SU-DHL-6 (cell line): ENCODE measurements at regions not wholly inside any gene's neighbourhood (a gene's known extent, or its start where the extent isn't known, plus 50 kb on each side); places are given as distances from the start of the nearest gene placed in this dataset.
"Not testable (repeated sequence)": the region's sequence is repeated elsewhere in the genome, so short reads cannot be mapped to it uniquely, and the experiment has no call there.

Source experiments
- H2AFZ ChIP-seq: fragments of 200-600 bp; sonication (generic); 2 replicates; pipeline ENCODE4 v1.6.1; 2014; ENCODE audit warnings: low read depth, mild to moderate bottlenecking, moderate library complexity, mixed read lengths, antibody characterized with exemption, low read length; ENCODE audit not compliant: severe bottlenecking
- H3F3A ChIP-seq: fragments of 200-600 bp; shearing (Covaris generic); 2 replicates; pipeline ENCODE4 v1.6.0; 2016; ENCODE audit warnings: antibody characterized with exemption, mild to moderate bottlenecking; ENCODE audit not compliant: insufficient read depth
- H3K27ac ChIP-seq: fragments of 200-600 bp; sonication (generic); 2 replicates; pipeline ENCODE4 v1.5.1; 2016; ENCODE audit warnings: low read depth, mild to moderate bottlenecking, low read length, moderate library complexity, mixed read lengths
- H3K27me3 ChIP-seq: fragments of 200-600 bp; sonication (generic), shearing (Covaris generic); 2 replicates; pipeline ENCODE4 v1.6.0; 2014; ENCODE audit warnings: mild to moderate bottlenecking, low read length
- H3K36me3 ChIP-seq: fragments of 200-600 bp; sonication (generic); 2 replicates; pipeline ENCODE4 v1.6.1; 2014; ENCODE audit warnings: mild to moderate bottlenecking, low read length, mixed read lengths
- H3K4me2 ChIP-seq: fragments of 300-600, 200-600 bp; shearing (Covaris generic), sonication (generic); 2 replicates; pipeline ENCODE4 v1.6.0; 2014; ENCODE audit warnings: low read length, low read depth, mild to moderate bottlenecking; ENCODE audit not compliant: poor library complexity, severe bottlenecking
- H3K4me3 ChIP-seq: fragments of 200-600 bp; sonication (generic); 2 replicates; pipeline ENCODE4 v1.5.1; 2014; ENCODE audit warnings: antibody characterized with exemption, low read length, mild to moderate bottlenecking, mixed read lengths; ENCODE audit not compliant: insufficient read depth, poor library complexity, severe bottlenecking
- H3K79me2 ChIP-seq: fragments of 200-600 bp; sonication (generic); 2 replicates; pipeline ENCODE4 v1.6.1; 2014; ENCODE audit warnings: mild to moderate bottlenecking, low read length, moderate library complexity; ENCODE audit not compliant: insufficient read depth
- H3K9ac ChIP-seq: fragments of 200-600 bp; sonication (generic); 2 replicates; pipeline ENCODE4 v1.7.0; 2014; ENCODE audit warnings: mild to moderate bottlenecking, low read length
- H3K9me2 ChIP-seq: fragments of 200-600 bp; sonication (generic); replicated peaks from 2 replicates; pipeline ENCODE4 v1.6.1; 2014; ENCODE audit warnings: low read length; ENCODE audit not compliant: insufficient read depth
- H3K9me3 ChIP-seq: fragments of 200-600 bp; sonication (generic); 2 replicates; pipeline ENCODE4 v1.6.1; 2014; ENCODE audit warnings: low read length, mixed read lengths; ENCODE audit not compliant: insufficient read depth
- H4K20me1 ChIP-seq: fragments of 200-600 bp; sonication (generic); 2 replicates; pipeline ENCODE4 v1.6.1; 2014; ENCODE audit warnings: low read depth, mild to moderate bottlenecking, antibody characterized with exemption, low read length, moderate library complexity, mixed read lengths
- EZH2phosphoT487 ChIP-seq: fragments of 200-600 bp; sonication (generic), shearing (Covaris generic); conservative IDR thresholded peaks from 2 replicates; pipeline ENCODE4 v1.6.1; 2018; ENCODE audit warnings: mild to moderate bottlenecking, antibody characterized with exemption, low read length, moderate library complexity, mixed read lengths
- TF ChIP-seq, protein P1 (sequence below): fragments of 200-600 bp; sonication (generic); IDR thresholded peaks from one replicate; pipeline ENCODE4 v1.5.1; 2017; ENCODE audit warnings: antibody characterized with exemption, mild to moderate bottlenecking, low read length, moderate library complexity; ENCODE audit not compliant: insufficient read depth, poor library complexity, severe bottlenecking

- no peaks in the 10 kb centered on the region for H3K9me2 ChIP-seq
- no peaks in the 10 kb centered on the region for H3K79me2 ChIP-seq
- H3K27me3 ChIP-seq = no peaks in the 10 kb centered on the region
- H3F3A ChIP-seq = no peaks in the 10 kb centered on the region
- no peaks in the 10 kb centered on the region for H4K20me1 ChIP-seq
- no peak overlapping the region for H3K4me2 ChIP-seq
- H3K4me3 ChIP-seq = no peak overlapping the region
- H2AFZ ChIP-seq = no peak overlapping the region
- no peak overlapping the region for H3K27ac ChIP-seq
- peaks cover 6% of the 10 kb centered on the region; the same call in 1 of the 2 replicates for H3K9me3 ChIP-seq
- H3K9ac ChIP-seq = no peak overlapping the region
- H3K36me3 ChIP-seq = no peaks in the 10 kb centered on the region
- TF ChIP-seq, protein P1, sequence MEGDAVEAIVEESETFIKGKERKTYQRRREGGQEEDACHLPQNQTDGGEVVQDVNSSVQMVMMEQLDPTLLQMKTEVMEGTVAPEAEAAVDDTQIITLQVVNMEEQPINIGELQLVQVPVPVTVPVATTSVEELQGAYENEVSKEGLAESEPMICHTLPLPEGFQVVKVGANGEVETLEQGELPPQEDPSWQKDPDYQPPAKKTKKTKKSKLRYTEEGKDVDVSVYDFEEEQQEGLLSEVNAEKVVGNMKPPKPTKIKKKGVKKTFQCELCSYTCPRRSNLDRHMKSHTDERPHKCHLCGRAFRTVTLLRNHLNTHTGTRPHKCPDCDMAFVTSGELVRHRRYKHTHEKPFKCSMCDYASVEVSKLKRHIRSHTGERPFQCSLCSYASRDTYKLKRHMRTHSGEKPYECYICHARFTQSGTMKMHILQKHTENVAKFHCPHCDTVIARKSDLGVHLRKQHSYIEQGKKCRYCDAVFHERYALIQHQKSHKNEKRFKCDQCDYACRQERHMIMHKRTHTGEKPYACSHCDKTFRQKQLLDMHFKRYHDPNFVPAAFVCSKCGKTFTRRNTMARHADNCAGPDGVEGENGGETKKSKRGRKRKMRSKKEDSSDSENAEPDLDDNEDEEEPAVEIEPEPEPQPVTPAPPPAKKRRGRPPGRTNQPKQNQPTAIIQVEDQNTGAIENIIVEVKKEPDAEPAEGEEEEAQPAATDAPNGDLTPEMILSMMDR = no peak
- no peak for TF ChIP-seq EZH2phosphoT487
These were observed 69.6 kb upstream of the ZNF479 start for GRCh38 chr7:57201895-57202210.

DNA sequence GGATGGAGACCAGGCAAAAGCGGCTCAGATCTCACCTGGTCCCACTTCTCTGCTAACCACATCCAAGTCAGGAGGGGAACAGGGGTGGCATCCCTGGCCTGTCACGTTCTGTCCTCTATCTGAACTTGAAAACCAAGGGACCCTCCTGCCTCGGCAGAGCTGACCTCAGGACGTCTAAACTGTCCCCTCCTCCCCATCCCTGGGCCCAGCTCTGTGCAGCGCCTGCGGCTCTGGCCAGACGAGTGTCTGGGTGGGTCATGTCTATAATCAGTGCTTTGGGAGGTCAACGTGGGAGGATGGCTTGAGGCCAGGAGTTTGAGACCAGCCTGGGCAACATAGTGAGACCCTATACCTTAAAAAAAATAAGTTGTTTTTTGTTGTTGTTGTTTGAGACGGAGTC lies 70.0 kb upstream of the ZNF479 start:
- TF ChIP-seq, protein P1 = no peak
- TF ChIP-seq EZH2phosphoT487 = no peak
- H2AFZ ChIP-seq = no peak overlapping the region
- H3K79me2 ChIP-seq = no peaks in the 10 kb centered on the region
- no peak overlapping the region for H3K9ac ChIP-seq
- no peaks in the 10 kb centered on the region for H3K9me2 ChIP-seq
- H3K9me3 ChIP-seq = peaks cover 6% of the 10 kb centered on the region; the same call in 1 of the 2 replicates
- H3F3A ChIP-seq = no peaks in the 10 kb centered on the region
- no peak overlapping the region for H3K4me2 ChIP-seq
- no peaks in the 10 kb centered on the region for H4K20me1 ChIP-seq
- H3K4me3 ChIP-seq = no peak overlapping the region
- no peaks in the 10 kb centered on the region for H3K36me3 ChIP-seq
- H3K27me3 ChIP-seq = no peaks in the 10 kb centered on the region
- no peak overlapping the region for H3K27ac ChIP-seq

- no peak overlapping the region for H3K4me3 ChIP-seq
- H3K27me3 ChIP-seq = no peaks in the 10 kb centered on the region
- no peaks in the 10 kb centered on the region for H3K36me3 ChIP-seq
These were observed 71.0 kb upstream of the ZNF479 start for GRCh38 chr7:57203161-57203791.

GRCh38 chr7:57203858-57204257 lies 71.6 kb upstream of the ZNF479 start:
- not testable (repeated sequence) for H3K9me2 ChIP-seq, H3K36me3 ChIP-seq, H3K79me2 ChIP-seq, H3K9me3 ChIP-seq, H3K27me3 ChIP-seq, H3K27ac ChIP-seq, H4K20me1 ChIP-seq, H2AFZ ChIP-seq, H3K9ac ChIP-seq, H3K4me2 ChIP-seq, H3F3A ChIP-seq, H3K4me3 ChIP-seq

More at GRCh38 chr7:57203161-57203791, 71.0 kb upstream of the ZNF479 start:
- Histone ChIP-seq H3F3A (no peaks in the 10 kb centered on the region), H3K79me2 (no peaks in the 10 kb centered on the region), H3K9me3 (peaks cover 6% of the 10 kb centered on the region; the same call in 1 of the 2 replicates), H3K9ac (no peak overlapping the region), H3K9me2 (no peaks in the 10 kb centered on the region), H4K20me1 (no peaks in the 10 kb centered on the region), H3K4me2 (no peak overlapping the region), H3K27ac (no peak overlapping the region), H2AFZ (no peak overlapping the region)
- no peak for TF ChIP-seq EZH2phosphoT487
- TF ChIP-seq, protein P1 = no peak
